ENCODE measurements at regions not wholly inside any gene's neighbourhood (a gene's known extent, or its start where the extent isn't known, plus 50 kb on each side); places are given as distances from the start of the nearest gene placed in this dataset.

GRCh38 chr5:167155387-167156005 lies 1135.9 kb upstream of the WWC1 start:
- no peak for TF ChIP-seq TAF1 (IDR thresholded peaks at IDR 0.05; ENCODE audit: low read depth)
- no peak for TF ChIP-seq EZH2 (IDR thresholded peaks at IDR 0.05; ENCODE audit: borderline replicate concordance, insufficient read depth, low read length, poor library complexity, severe bottlenecking)
- TF ChIP-seq CTCF (IDR thresholded peaks at IDR 0.05; ENCODE audit: poor library complexity, severe bottlenecking) = no peak
- TF ChIP-seq EP300 (conservative IDR thresholded peaks at IDR 0.05; ENCODE audit: poor library complexity, severe bottlenecking) = no peak
- no peak for TF ChIP-seq POLR2AphosphoS5 (IDR thresholded peaks at IDR 0.05)
- TF ChIP-seq REST (IDR thresholded peaks at IDR 0.05; ENCODE audit: borderline replicate concordance) = no peak
- no peak for TF ChIP-seq MXI1 (conservative IDR thresholded peaks at IDR 0.05; ENCODE audit: poor library complexity, severe bottlenecking)
- TF ChIP-seq RAD21 (conservative IDR thresholded peaks at IDR 0.05) = no peak
- no peak for TF ChIP-seq SMC3 (conservative IDR thresholded peaks at IDR 0.05; ENCODE audit: poor library complexity)
